Lower lobe of right lung (tissue), 2 donors: ENCODE measurements at regions not wholly inside any gene's neighbourhood (a gene's known extent, or its start where the extent isn't known, plus 50 kb on each side); places are given as distances from the start of the nearest gene placed in this dataset.
A peak's percentile ranks its signal among the peaks of the same experiment; 100 is the strongest.

ENCODE experiments used
- ATAC-seq, 2 donors: fragments of 200-7000 bp; cut with Tn5 transposase; one replicate each; pipeline ENCODE4 v1.9.1; 2020 to 2022; ENCODE audit warnings: mild to moderate bottlenecking in 2 of 2, moderate library complexity in 2 of 2
- DNase-seq: peaks from one replicate; pipeline ENCODE4 v3.0.0-alpha.2; 2020
- H3K27ac ChIP-seq: fragments of 200-600 bp; one replicate; pipeline ENCODE4 v1.8.0; 2022
- H3K27me3 ChIP-seq: fragments of 200-600 bp; one replicate; pipeline ENCODE4 v1.8.0; 2022; ENCODE audit warnings: low read depth
- H3K36me3 ChIP-seq: fragments of 200-600 bp; one replicate; pipeline ENCODE4 v1.8.0; 2022; ENCODE audit warnings: mild to moderate bottlenecking
- H3K4me1 ChIP-seq: fragments of 200-600 bp; one replicate; pipeline ENCODE4 v1.8.0; 2022
- H3K4me3 ChIP-seq: fragments of 200-600 bp; one replicate; pipeline ENCODE4 v1.8.0; 2022; ENCODE audit warnings: mild to moderate bottlenecking
- H3K9me3 ChIP-seq: fragments of 200-600 bp; one replicate; pipeline ENCODE4 v1.8.0; 2022
- CTCF ChIP-seq: fragments of 200-600 bp; IDR thresholded peaks from one replicate; pipeline ENCODE4 v1.8.0; 2022; ENCODE audit warnings: antibody characterized with exemption, mild to moderate bottlenecking
- intact Hi-C: fragments of 100-400 bp; cut with DNase I; formaldehyde crosslinking; loops from one replicate; pipeline ENCODE4 v1.11.0; 2022
- donor health status: DM: no; HTN: yes; CAD: no; lungs with severe emphysema.

- ATAC-seq (no peak), DNase-seq (no peak)
- no peaks in the 10 kb centered on the region for H3K27me3 ChIP-seq
- intact Hi-C loops, result no loop called here
- H3K9me3 ChIP-seq, result no peaks in the 10 kb centered on the region
- no peak overlapping the region for H3K27ac ChIP-seq
- H3K4me3 ChIP-seq, result no peak overlapping the region
- no peak for TF ChIP-seq CTCF
- no peaks in the 10 kb centered on the region for H3K4me1 ChIP-seq
- peaks cover 62% of the 10 kb centered on the region for H3K36me3 ChIP-seq
Observed at GRCh38 chr19:5212101-5212500, 128.5 kb downstream of the PTPRS start.

GRCh38 chr19:5211217-5211822, 129.3 kb downstream of the PTPRS start:
- DNase-seq, result no peak
- Histone ChIP-seq H3K27me3 (no peaks in the 10 kb centered on the region), H3K27ac (no peak overlapping the region), H3K36me3 (peaks cover 54% of the 10 kb centered on the region), H3K9me3 (no peaks in the 10 kb centered on the region), H3K4me1 (no peaks in the 10 kb centered on the region), H3K4me3 (no peak overlapping the region)
- TF ChIP-seq CTCF, result no peak
- intact Hi-C loops, result no loop called here
- ATAC-seq, result no peak

GRCh38 chr19:5210556-5210955, 130.1 kb downstream of the PTPRS start:
- H3K27me3 ChIP-seq, result no peaks in the 10 kb centered on the region
- H3K36me3 ChIP-seq, result peaks cover 53% of the 10 kb centered on the region
- no peak for ATAC-seq
- no peak overlapping the region for H3K27ac ChIP-seq
- intact Hi-C loops, result no loop called here
- no peak overlapping the region for H3K4me3 ChIP-seq
- TF ChIP-seq CTCF, result no peak
- DNase-seq, result no peak
- no peaks in the 10 kb centered on the region for H3K4me1 ChIP-seq
- no peaks in the 10 kb centered on the region for H3K9me3 ChIP-seq

- intact Hi-C loops, result no loop called here
- Histone ChIP-seq H3K4me3 (no peak overlapping the region), H3K4me1 (no peaks in the 10 kb centered on the region), H3K36me3 (peaks cover 38% of the 10 kb centered on the region), H3K27me3 (no peaks in the 10 kb centered on the region), H3K27ac (no peak overlapping the region), H3K9me3 (peaks cover 1% of the 10 kb centered on the region)
- DNase-seq (no peak), ATAC-seq (no peak)
- TF ChIP-seq CTCF, result no peak
Observed at GRCh38 chr19:5207806-5208205, 132.8 kb downstream of the PTPRS start.

GRCh38 chr19:5206751-5207075, 133.9 kb downstream of the PTPRS start:
- no peak overlapping the region for H3K4me3 ChIP-seq
- ATAC-seq (peak in 1 of 2 donors; percentile 8), DNase-seq (no peak)
- intact Hi-C loops, result no loop called here
- no peaks in the 10 kb centered on the region for H3K27me3 ChIP-seq
- H3K9me3 ChIP-seq, result peaks cover 11% of the 10 kb centered on the region
- H3K36me3 ChIP-seq, result peaks cover 37% of the 10 kb centered on the region
- TF ChIP-seq CTCF, result no peak
- no peak overlapping the region for H3K27ac ChIP-seq
- no peaks in the 10 kb centered on the region for H3K4me1 ChIP-seq
